ENCODE measurements at regions not wholly inside any gene's neighbourhood (a gene's known extent, or its start where the extent isn't known, plus 50 kb on each side); places are given as distances from the start of the nearest gene placed in this dataset.

GRCh38 chr1:116832308-116832931, 77.3 kb upstream of the PTGFRN start:
- H3K36me3 ChIP-seq (ENCODE audit: control insufficient read depth in 1 of 2, insufficient read depth in 2 of 2, low read length in 1 of 2) = no peaks in the 10 kb centered on the region
- DNase-seq (no peak), ATAC-seq (ENCODE audit: low FRiP score) (no peak)
- no peaks in the 10 kb centered on the region for H3K4me1 ChIP-seq (ENCODE audit: control insufficient read depth in 1 of 2, insufficient read depth in 2 of 2, low read length in 2 of 2)
- H3K4me3 ChIP-seq (ENCODE audit: low read length in 2 of 2) = no peak overlapping the region
- H3K9me3 ChIP-seq (ENCODE audit: control insufficient read depth, low read length) = no peaks in the 10 kb centered on the region
- WGBS, 2 donors = 53 to 54% methylated on average over 6 of the region's 6 CpGs
- intact Hi-C loops (cut with DNase I) = no loop called here
- H3K27ac ChIP-seq (ENCODE audit: low read depth in 1 of 2, low read length in 2 of 2) = no peak overlapping the region
- H3K27me3 ChIP-seq (ENCODE audit: control insufficient read depth in 1 of 2, insufficient read depth in 2 of 2, low read length in 1 of 2) = no peaks in the 10 kb centered on the region

GRCh38 chr1:116832932-116833578, 76.7 kb upstream of the PTGFRN start:
- ATAC-seq (ENCODE audit: low FRiP score) (no peak), DNase-seq (no peak)
- H3K36me3 ChIP-seq (ENCODE audit: control insufficient read depth in 1 of 2, insufficient read depth in 2 of 2, low read length in 1 of 2) = no peaks in the 10 kb centered on the region
- intact Hi-C loops (cut with DNase I) = no loop called here
- WGBS, 2 donors = 76% methylated on average over 3 of the region's 3 CpGs
- no peaks in the 10 kb centered on the region for H3K9me3 ChIP-seq (ENCODE audit: control insufficient read depth, low read length)
- no peaks in the 10 kb centered on the region for H3K4me1 ChIP-seq (ENCODE audit: control insufficient read depth in 1 of 2, insufficient read depth in 2 of 2, low read length in 2 of 2)
- H3K27me3 ChIP-seq (ENCODE audit: control insufficient read depth in 1 of 2, insufficient read depth in 2 of 2, low read length in 1 of 2) = no peaks in the 10 kb centered on the region
- H3K27ac ChIP-seq (ENCODE audit: low read depth in 1 of 2, low read length in 2 of 2) = no peak overlapping the region
- no peak overlapping the region for H3K4me3 ChIP-seq (ENCODE audit: low read length in 2 of 2)

GRCh38 chr1:116833718-116834117, 76.0 kb upstream of the PTGFRN start:
- H3K9me3 ChIP-seq (ENCODE audit: control insufficient read depth, low read length) = no peaks in the 10 kb centered on the region
- WGBS, 2 donors = 63 to 80% methylated on average over 1 of the region's 1 CpG
- H3K4me3 ChIP-seq (ENCODE audit: low read length in 2 of 2) = no peak overlapping the region
- no peaks in the 10 kb centered on the region for H3K4me1 ChIP-seq (ENCODE audit: control insufficient read depth in 1 of 2, insufficient read depth in 2 of 2, low read length in 2 of 2)
- intact Hi-C loops (cut with DNase I) = no loop called here
- H3K36me3 ChIP-seq (ENCODE audit: control insufficient read depth in 1 of 2, insufficient read depth in 2 of 2, low read length in 1 of 2) = no peaks in the 10 kb centered on the region
- ATAC-seq (ENCODE audit: low FRiP score) (no peak), DNase-seq (no peak)
- no peaks in the 10 kb centered on the region for H3K27me3 ChIP-seq (ENCODE audit: control insufficient read depth in 1 of 2, insufficient read depth in 2 of 2, low read length in 1 of 2)
- H3K27ac ChIP-seq (ENCODE audit: low read depth in 1 of 2, low read length in 2 of 2) = no peak overlapping the region

- WGBS, 2 donors = 94 to 95% methylated on average over 2 of the region's 2 CpGs
These were observed 75.1 kb upstream of the PTGFRN start for GRCh38 chr1:116834595-116834994.

GRCh38 chr1:116835161-116835560, 74.6 kb upstream of the PTGFRN start:
- Histone ChIP-seq H3K27ac (ENCODE audit: low read depth in 1 of 2, low read length in 2 of 2) (no peak overlapping the region), H3K4me1 (ENCODE audit: control insufficient read depth in 1 of 2, insufficient read depth in 2 of 2, low read length in 2 of 2) (no peaks in the 10 kb centered on the region), H3K36me3 (ENCODE audit: control insufficient read depth in 1 of 2, insufficient read depth in 2 of 2, low read length in 1 of 2) (no peaks in the 10 kb centered on the region), H3K9me3 (ENCODE audit: control insufficient read depth, low read length) (no peaks in the 10 kb centered on the region), H3K4me3 (ENCODE audit: low read length in 2 of 2) (no peak overlapping the region), H3K27me3 (ENCODE audit: control insufficient read depth in 1 of 2, insufficient read depth in 2 of 2, low read length in 1 of 2) (no peaks in the 10 kb centered on the region)
- 96 to 99% methylated on average over 4 of the region's 4 CpGs for WGBS, 2 donors
- DNase-seq (no peak), ATAC-seq (ENCODE audit: low FRiP score) (no peak)
- intact Hi-C loops (cut with DNase I) = no loop called here

More at GRCh38 chr1:116834595-116834994, 75.1 kb upstream of the PTGFRN start:
- H3K27me3 ChIP-seq (ENCODE audit: control insufficient read depth in 1 of 2, insufficient read depth in 2 of 2, low read length in 1 of 2) = no peaks in the 10 kb centered on the region
- no peaks in the 10 kb centered on the region for H3K36me3 ChIP-seq (ENCODE audit: control insufficient read depth in 1 of 2, insufficient read depth in 2 of 2, low read length in 1 of 2)
- no peak for DNase-seq
- H3K4me1 ChIP-seq (ENCODE audit: control insufficient read depth in 1 of 2, insufficient read depth in 2 of 2, low read length in 2 of 2) = no peaks in the 10 kb centered on the region
- H3K4me3 ChIP-seq (ENCODE audit: low read length in 2 of 2) = no peak overlapping the region
- no peak for ATAC-seq (ENCODE audit: low FRiP score)
- H3K27ac ChIP-seq (ENCODE audit: low read depth in 1 of 2, low read length in 2 of 2) = no peak overlapping the region
- H3K9me3 ChIP-seq (ENCODE audit: control insufficient read depth, low read length) = no peaks in the 10 kb centered on the region
- intact Hi-C loops (cut with DNase I) = no loop called here

- H3K9me3 ChIP-seq (ENCODE audit: control insufficient read depth, low read length) = no peaks in the 10 kb centered on the region
- no peak overlapping the region for H3K4me3 ChIP-seq (ENCODE audit: low read length in 2 of 2)
- 90 to 91% methylated on average over 1 of the region's 1 CpG for WGBS, 2 donors
- no peak for ATAC-seq (ENCODE audit: low FRiP score)
- H3K27ac ChIP-seq (ENCODE audit: low read depth in 1 of 2, low read length in 2 of 2) = no peak overlapping the region
- intact Hi-C loops (cut with DNase I) = no loop called here
- H3K27me3 ChIP-seq (ENCODE audit: control insufficient read depth in 1 of 2, insufficient read depth in 2 of 2, low read length in 1 of 2) = no peaks in the 10 kb centered on the region
- H3K4me1 ChIP-seq (ENCODE audit: control insufficient read depth in 1 of 2, insufficient read depth in 2 of 2, low read length in 2 of 2) = no peaks in the 10 kb centered on the region
- H3K36me3 ChIP-seq (ENCODE audit: control insufficient read depth in 1 of 2, insufficient read depth in 2 of 2, low read length in 1 of 2) = no peaks in the 10 kb centered on the region
- no peak for DNase-seq
These were observed 73.6 kb upstream of the PTGFRN start for GRCh38 chr1:116836099-116836498.

GRCh38 chr1:116841569-116842344, 68.0 kb upstream of the PTGFRN start:
- Histone ChIP-seq H3K27ac (ENCODE audit: low read depth in 1 of 2, low read length in 2 of 2) (no peak overlapping the region), H3K9me3 (ENCODE audit: control insufficient read depth, low read length) (no peaks in the 10 kb centered on the region), H3K36me3 (ENCODE audit: control insufficient read depth in 1 of 2, insufficient read depth in 2 of 2, low read length in 1 of 2) (peaks cover 0 to 2% of the 10 kb centered on the region in 2 donors), H3K4me3 (ENCODE audit: low read length in 2 of 2) (no peak overlapping the region), H3K27me3 (ENCODE audit: control insufficient read depth in 1 of 2, insufficient read depth in 2 of 2, low read length in 1 of 2) (no peaks in the 10 kb centered on the region), H3K4me1 (ENCODE audit: control insufficient read depth in 1 of 2, insufficient read depth in 2 of 2, low read length in 2 of 2) (no peaks in the 10 kb centered on the region)
- DNase-seq = no peak
- ATAC-seq (ENCODE audit: low FRiP score) = no peak
- intact Hi-C loops (cut with DNase I) = no loop called here
- 63 to 70% methylated on average over 2 of the region's 2 CpGs for WGBS, 2 donors

- H3K36me3 ChIP-seq (ENCODE audit: control insufficient read depth in 1 of 2, insufficient read depth in 2 of 2, low read length in 1 of 2) = peaks cover 0 to 2% of the 10 kb centered on the region in 2 donors
These were observed 67.1 kb upstream of the PTGFRN start for GRCh38 chr1:116842654-116843053.

More at GRCh38 chr1:116842654-116843053, 67.1 kb upstream of the PTGFRN start:
- Histone ChIP-seq H3K4me3 (ENCODE audit: low read length in 2 of 2) (no peak overlapping the region), H3K4me1 (ENCODE audit: control insufficient read depth in 1 of 2, insufficient read depth in 2 of 2, low read length in 2 of 2) (no peaks in the 10 kb centered on the region), H3K9me3 (ENCODE audit: control insufficient read depth, low read length) (no peaks in the 10 kb centered on the region), H3K27ac (ENCODE audit: low read depth in 1 of 2, low read length in 2 of 2) (no peak overlapping the region), H3K27me3 (ENCODE audit: control insufficient read depth in 1 of 2, insufficient read depth in 2 of 2, low read length in 1 of 2) (no peaks in the 10 kb centered on the region)
- 56 to 68% methylated on average over 4 of the region's 4 CpGs for WGBS, 2 donors
- DNase-seq (no peak), ATAC-seq (ENCODE audit: low FRiP score) (no peak)
- intact Hi-C loops (cut with DNase I) = no loop called here

All from aorta (tissue), 5 donors.